ENCODE measurements at regions not wholly inside any gene's neighbourhood (a gene's known extent, or its start where the extent isn't known, plus 50 kb on each side); places are given as distances from the start of the nearest gene placed in this dataset.

DNA sequence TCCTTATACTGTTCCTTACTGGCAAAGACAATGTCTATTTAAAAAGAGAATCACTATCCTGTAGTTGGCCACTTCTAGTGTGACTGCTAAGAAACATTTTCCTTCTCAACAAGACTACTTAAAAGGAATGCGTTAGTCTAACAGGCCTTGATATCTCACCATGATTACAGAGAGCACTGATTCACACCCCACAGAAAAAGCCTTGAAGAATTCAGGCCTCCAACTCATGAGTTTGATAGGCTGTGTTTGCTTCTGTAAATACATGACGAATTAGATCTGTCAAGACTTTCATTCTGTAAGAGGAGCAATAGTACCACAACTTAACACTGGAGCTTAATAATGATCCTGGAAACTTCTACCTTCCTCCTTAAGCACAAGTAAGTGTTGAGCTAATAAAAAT lies 432.8 kb upstream of the NR2F2 start:
- no peaks in the 10 kb centered on the region for H3K27me3 ChIP-seq (ENCODE audit: insufficient read depth)
- no peaks in the 10 kb centered on the region for H4K20me1 ChIP-seq (ENCODE audit: insufficient read depth)
- no peak for TF ChIP-seq PBX3 (IDR thresholded peaks at IDR 0.05)
- no peak for TF ChIP-seq TAF1 (IDR thresholded peaks at IDR 0.05; ENCODE audit: borderline replicate concordance, low read depth, low read length)
- TF ChIP-seq RFX5 (IDR thresholded peaks at IDR 0.05; ENCODE audit: low read length): no peak
- TF ChIP-seq MXI1 (IDR thresholded peaks at IDR 0.05; ENCODE audit: low read depth, low read length): no peak
- no peak for TF ChIP-seq TCF12 (IDR thresholded peaks at IDR 0.05)
- TF ChIP-seq, protein P1, sequence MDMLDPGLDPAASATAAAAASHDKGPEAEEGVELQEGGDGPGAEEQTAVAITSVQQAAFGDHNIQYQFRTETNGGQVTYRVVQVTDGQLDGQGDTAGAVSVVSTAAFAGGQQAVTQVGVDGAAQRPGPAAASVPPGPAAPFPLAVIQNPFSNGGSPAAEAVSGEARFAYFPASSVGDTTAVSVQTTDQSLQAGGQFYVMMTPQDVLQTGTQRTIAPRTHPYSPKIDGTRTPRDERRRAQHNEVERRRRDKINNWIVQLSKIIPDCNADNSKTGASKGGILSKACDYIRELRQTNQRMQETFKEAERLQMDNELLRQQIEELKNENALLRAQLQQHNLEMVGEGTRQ (IDR thresholded peaks at IDR 0.05; ENCODE audit: borderline replicate concordance, low read depth, low read length): no peak
- ChIA-PET POLR2A (no interaction called here), CTCF (no interaction called here)
- no peak overlapping the region for H3K4me3 ChIP-seq (ENCODE audit: low read depth in 2 of 2, low read length in 1 of 2)
- no peaks in the 10 kb centered on the region for H3K36me3 ChIP-seq (replicated peaks in 1 of 2; ENCODE audit: control insufficient read depth in 1 of 2, insufficient read depth in 2 of 2, low read length in 1 of 2)
- no peak for DNase-seq
- no peak overlapping the region for H3K4me2 ChIP-seq
- no peaks in the 10 kb centered on the region; a peak in 1 of 4 replicates for H3K4me1 ChIP-seq (ENCODE audit: control insufficient read depth in 1 of 2, insufficient read depth in 2 of 2, low read depth in 1 of 2, low read length in 1 of 2)
- 20% methylated on average over 2 of the region's 2 CpGs for WGBS (ENCODE audit: low lambda C conversion rate)
- no peak overlapping the region for H3K9ac ChIP-seq
- H3K27ac ChIP-seq (ENCODE audit: low read depth in 2 of 2, low read length in 1 of 2): no peak overlapping the region
- H3K9me3 ChIP-seq: no peaks in the 10 kb centered on the region
- no peaks in the 10 kb centered on the region for H3F3A ChIP-seq (replicated peaks; ENCODE audit: insufficient read depth)
- no peaks in the 10 kb centered on the region for H3K79me2 ChIP-seq (ENCODE audit: insufficient read depth)
- no peak overlapping the region for H2AFZ ChIP-seq (ENCODE audit: low read depth)
- no peaks in the 10 kb centered on the region for H3K9me2 ChIP-seq

GRCh38 chr15:95898761-95899160 lies 431.7 kb upstream of the NR2F2 start:
- WGBS (ENCODE audit: low lambda C conversion rate): 30% methylated on average over 1 of the region's 1 CpG
- H2AFZ ChIP-seq (ENCODE audit: low read depth): no peak overlapping the region; the same call in 1 of the 2 replicates

More at GRCh38 chr15:95898761-95899160, 431.7 kb upstream of the NR2F2 start:
- Histone ChIP-seq H3K27me3 (ENCODE audit: insufficient read depth) (no peaks in the 10 kb centered on the region), H3K9me2 (no peaks in the 10 kb centered on the region), H3K36me3 (replicated peaks in 1 of 2; ENCODE audit: control insufficient read depth in 1 of 2, insufficient read depth in 2 of 2, low read length in 1 of 2) (no peaks in the 10 kb centered on the region), H3K4me2 (no peak overlapping the region), H3K9me3 (no peaks in the 10 kb centered on the region), H3K4me3 (ENCODE audit: low read depth in 2 of 2, low read length in 1 of 2) (no peak overlapping the region), H4K20me1 (ENCODE audit: insufficient read depth) (no peaks in the 10 kb centered on the region), H3F3A (replicated peaks; ENCODE audit: insufficient read depth) (no peaks in the 10 kb centered on the region), H3K27ac (ENCODE audit: low read depth in 2 of 2, low read length in 1 of 2) (no peak overlapping the region), H3K79me2 (ENCODE audit: insufficient read depth) (no peaks in the 10 kb centered on the region), H3K4me1 (ENCODE audit: control insufficient read depth in 1 of 2, insufficient read depth in 2 of 2, low read depth in 1 of 2, low read length in 1 of 2) (no peaks in the 10 kb centered on the region; a peak in 1 of 4 replicates), H3K9ac (no peak overlapping the region)
- TF ChIP-seq PBX3 (IDR thresholded peaks at IDR 0.05) (no peak), SMC3 (IDR thresholded peaks at IDR 0.05; ENCODE audit: low read depth, low read length) (no peak), RXRA (IDR thresholded peaks at IDR 0.05; ENCODE audit: borderline replicate concordance, low read depth) (no peak), ELF1 (IDR thresholded peaks at IDR 0.05) (no peak), JUND (IDR thresholded peaks at IDR 0.05) (no peak), RCOR1 (IDR thresholded peaks at IDR 0.05; ENCODE audit: low read length) (no peak), ZBTB33 (IDR thresholded peaks at IDR 0.05; ENCODE audit: borderline replicate concordance, low read depth) (no peak), MXI1 (IDR thresholded peaks at IDR 0.05; ENCODE audit: low read depth, low read length) (no peak), TCF12 (IDR thresholded peaks at IDR 0.05) (no peak)
- CTCF ChIA-PET: no interaction called here
- POLR2A ChIA-PET: no interaction called here
- no peak for DNase-seq
